GM13977 (cell line): ENCODE measurements at regions not wholly inside any gene's neighbourhood (a gene's known extent, or its start where the extent isn't known, plus 50 kb on each side); places are given as distances from the start of the nearest gene placed in this dataset.

Experiments
- DNase-seq: peaks from one replicate; pipeline ENCODE4 v3.0.0; 2012; ENCODE audit warnings: low spot score
- CTCF ChIP-seq: IDR thresholded peaks from 2 replicates; pipeline ENCODE4 v1.5.1; 2012; ENCODE audit warnings: mild to moderate bottlenecking, control low read depth; ENCODE audit not compliant: insufficient read depth; ENCODE audit errors: extremely low read depth, missing control alignments
- in situ Hi-C: fragments of 300-500 bp; cut with MboI; formaldehyde crosslinking; loops from one replicate; pipeline ENCODE4 v1.12.0; 2022; ENCODE audit warnings: low sequenced_read_pairs, low pct_unique_long_range_greater_than_20kb, mixed read lengths, inconsistent platforms; ENCODE audit not compliant: unreplicated experiment

- in situ Hi-C loops: no loop called here
- no peak for TF ChIP-seq CTCF
- DNase-seq: no peak
These were observed 209.2 kb upstream of the SEMA3C start for GRCh38 chr7:81128011-81128410.

GRCh38 chr7:81120803-81121202, 202.0 kb upstream of the SEMA3C start:
- DNase-seq: no peak
- TF ChIP-seq CTCF: no peak
- in situ Hi-C loops: no loop called here

GRCh38 chr7:81120111-81120510, 201.3 kb upstream of the SEMA3C start:
- no peak for TF ChIP-seq CTCF
- no peak for DNase-seq
- in situ Hi-C loops: no loop called here

GRCh38 chr7:81114633-81115032, 195.8 kb upstream of the SEMA3C start:
- no peak for TF ChIP-seq CTCF
- no peak for DNase-seq
- in situ Hi-C loops: no loop called here

- TF ChIP-seq CTCF: no peak
- no peak for DNase-seq
- in situ Hi-C loops: no loop called here
These were observed 193.9 kb upstream of the SEMA3C start for GRCh38 chr7:81112731-81113130.

GRCh38 chr7:81111781-81112540, 193.1 kb upstream of the SEMA3C start:
- DNase-seq: no peak
- in situ Hi-C loops: no loop called here
- no peak for TF ChIP-seq CTCF
